H9 (cell line): ENCODE measurements at regions not wholly inside any gene's neighbourhood (a gene's known extent, or its start where the extent isn't known, plus 50 kb on each side); places are given as distances from the start of the nearest gene placed in this dataset.

Experiments used
- DNase-seq: peaks from one replicate; pipeline ENCODE4 v3.0.0-alpha.2; 2017
- H2AFZ ChIP-seq: one replicate; pipeline ENCODE4 v1.6.1; 2013; ENCODE audit warnings: mild to moderate bottlenecking, low read length, control low read depth, moderate library complexity
- H2AK5ac ChIP-seq: 2 replicates; pipeline ENCODE4 v1.6.1; 2013; ENCODE audit warnings: low read length, control low read depth, mixed read lengths; ENCODE audit not compliant: insufficient read length
- H2BK120ac ChIP-seq: one replicate; pipeline ENCODE4 v1.6.1; 2013; ENCODE audit warnings: low read depth, mild to moderate bottlenecking, low read length, control low read depth, inconsistent platforms; ENCODE audit not compliant: poor library complexity, severe bottlenecking
- H2BK12ac ChIP-seq: 2 replicates; pipeline ENCODE4 v1.6.1; 2013; ENCODE audit warnings: low read length, control low read depth, mixed read lengths, low read depth; ENCODE audit not compliant: insufficient read length
- H2BK15ac ChIP-seq: 2 replicates; pipeline ENCODE4 v1.6.1; 2013; ENCODE audit warnings: low read depth, low read length, control low read depth
- H2BK20ac ChIP-seq: one replicate; pipeline ENCODE4 v1.6.1; 2013; ENCODE audit warnings: low read depth, mild to moderate bottlenecking, low read length, control low read depth, inconsistent platforms; ENCODE audit not compliant: poor library complexity, severe bottlenecking
- H2BK5ac ChIP-seq: 2 replicates; pipeline ENCODE4 v1.6.1; 2013; ENCODE audit warnings: low read length, control low read depth, mixed read lengths; ENCODE audit not compliant: insufficient read length
- H3K14ac ChIP-seq: 2 replicates; pipeline ENCODE4 v1.6.1; 2013; ENCODE audit warnings: low read length, control low read depth; ENCODE audit not compliant: insufficient read depth
- H3K18ac ChIP-seq: 2 replicates; pipeline ENCODE4 v1.6.1; 2013; ENCODE audit warnings: low read depth, mild to moderate bottlenecking, mixed read lengths, low read length, control low read depth; ENCODE audit not compliant: insufficient read length
- H3K23ac ChIP-seq: 2 replicates; pipeline ENCODE4 v1.6.1; 2013; ENCODE audit warnings: low read length, control low read depth, mixed read lengths, low read depth; ENCODE audit not compliant: insufficient read length
- H3K23me2 ChIP-seq: 2 replicates; pipeline ENCODE4 v1.6.1; 2013; ENCODE audit warnings: low read depth, mild to moderate bottlenecking, mixed read lengths, low read length, control low read depth; ENCODE audit not compliant: insufficient read length, poor library complexity, severe bottlenecking
- H3K27ac ChIP-seq: 2 replicates; pipeline ENCODE4 v1.5.1; 2013; ENCODE audit warnings: low read length, control low read depth, mixed read lengths, low read depth; ENCODE audit not compliant: insufficient read length
- H3K27me3 ChIP-seq: 2 replicates; pipeline ENCODE4 v1.6.1; 2013; ENCODE audit warnings: low read length, control low read depth, inconsistent platforms; ENCODE audit not compliant: insufficient read depth
- H3K4ac ChIP-seq: 2 replicates; pipeline ENCODE4 v1.6.1; 2013; ENCODE audit warnings: low read depth, mild to moderate bottlenecking, control low read depth, inconsistent platforms, low read length, moderate library complexity
- H3K4me1 ChIP-seq: 2 replicates; pipeline ENCODE4 v1.6.1; 2013; ENCODE audit warnings: low read length, control low read depth, inconsistent platforms; ENCODE audit not compliant: insufficient read depth
- H3K4me2 ChIP-seq: 2 replicates; pipeline ENCODE4 v1.6.1; 2013; ENCODE audit warnings: low read length, control low read depth, mixed read lengths; ENCODE audit not compliant: insufficient read length, insufficient read depth
- H3K56ac ChIP-seq: 2 replicates; pipeline ENCODE4 v1.6.1; 2013; ENCODE audit warnings: low read depth, mild to moderate bottlenecking, mixed read lengths, low read length, control low read depth; ENCODE audit not compliant: insufficient read length
- H3K79me1 ChIP-seq: 2 replicates; pipeline ENCODE4 v1.6.1; 2013; ENCODE audit warnings: low read depth, mild to moderate bottlenecking, moderate library complexity, low read length, control low read depth, inconsistent platforms; ENCODE audit not compliant: insufficient read depth, poor library complexity, severe bottlenecking
- H3K79me2 ChIP-seq: 2 replicates; pipeline ENCODE4 v1.6.1; 2013; ENCODE audit warnings: low read length, control low read depth, inconsistent platforms; ENCODE audit not compliant: insufficient read depth
- H3K9ac ChIP-seq: 2 replicates; pipeline ENCODE4 v1.6.1; 2013; ENCODE audit warnings: low read length, control low read depth, mixed read lengths; ENCODE audit not compliant: insufficient read length; ENCODE audit errors: extremely low read depth
- H3K9me3 ChIP-seq: one replicate; pipeline ENCODE4 v1.6.1; 2013; ENCODE audit warnings: low read depth, low read length, inconsistent platforms; ENCODE audit not compliant: control insufficient read depth
- H3T11ph ChIP-seq: one replicate; pipeline ENCODE4 v1.6.1; 2013; ENCODE audit warnings: mild to moderate bottlenecking, low read length, control low read depth, inconsistent platforms
- H4K20me1 ChIP-seq: one replicate; pipeline ENCODE4 v1.6.1; 2013; ENCODE audit not compliant: control insufficient read depth, insufficient read length, insufficient read depth
- H4K5ac ChIP-seq: 2 replicates; pipeline ENCODE4 v1.6.1; 2013; ENCODE audit warnings: low read depth, mild to moderate bottlenecking, mixed read lengths, low read length, control low read depth; ENCODE audit not compliant: insufficient read length
- H4K8ac ChIP-seq: replicated peaks from 2 replicates; pipeline ENCODE4 v1.6.1; 2013; ENCODE audit warnings: low read length, control low read depth, mixed read lengths, low read depth; ENCODE audit not compliant: insufficient read length
- H4K91ac ChIP-seq: 2 replicates; pipeline ENCODE4 v1.6.1; 2013; ENCODE audit warnings: low read depth, mild to moderate bottlenecking, moderate library complexity, mixed read lengths, low read length, control low read depth; ENCODE audit not compliant: insufficient read length
- H3K27ac Mint-ChIP-seq, 3 experiments: 2 replicates in 2 of 3; 3 replicates in 1 of 3; pipeline ENCODE4 v1.8.0; 2020 to 2021; ENCODE audit warnings: mixed read lengths in 3 of 3, mild to moderate bottlenecking in 1 of 3, moderate library complexity in 1 of 3
- H3K27me3 Mint-ChIP-seq: 2 replicates; pipeline ENCODE4 v1.8.0; 2021; ENCODE audit warnings: low read depth, mild to moderate bottlenecking, moderate library complexity, mixed read lengths
- H3K36me3 Mint-ChIP-seq, 3 experiments: 2 replicates in 2 of 3; 3 replicates in 1 of 3; pipeline ENCODE4 v1.8.0; 2020 to 2021; ENCODE audit warnings: low read depth in 3 of 3, mixed read lengths in 3 of 3; ENCODE audit not compliant: insufficient read depth in 1 of 3
- H3K4me1 Mint-ChIP-seq, 2 experiments: 2 replicates each; pipeline ENCODE4 v1.8.0; 2020; ENCODE audit warnings: mixed read lengths in 2 of 2
- H3K4me3 Mint-ChIP-seq, 2 experiments: 2 replicates in 1 of 2; 3 replicates in 1 of 2; pipeline ENCODE4 v1.8.0; 2020 to 2021; ENCODE audit warnings: mild to moderate bottlenecking in 2 of 2, mixed read lengths in 2 of 2, moderate library complexity in 1 of 2
- H3K9me3 Mint-ChIP-seq, 2 experiments: 2 replicates in 1 of 2; 3 replicates in 1 of 2; pipeline ENCODE4 v1.8.0; 2020; ENCODE audit warnings: mild to moderate bottlenecking in 2 of 2, mixed read lengths in 2 of 2, moderate library complexity in 1 of 2
- CTCF ChIP-seq: fragments of 200-600 bp; sonication (generic); conservative IDR thresholded peaks from 3 replicates; pipeline ENCODE4 v1.8.0; 2021; ENCODE audit warnings: antibody characterized with exemption, mild to moderate bottlenecking

DNA sequence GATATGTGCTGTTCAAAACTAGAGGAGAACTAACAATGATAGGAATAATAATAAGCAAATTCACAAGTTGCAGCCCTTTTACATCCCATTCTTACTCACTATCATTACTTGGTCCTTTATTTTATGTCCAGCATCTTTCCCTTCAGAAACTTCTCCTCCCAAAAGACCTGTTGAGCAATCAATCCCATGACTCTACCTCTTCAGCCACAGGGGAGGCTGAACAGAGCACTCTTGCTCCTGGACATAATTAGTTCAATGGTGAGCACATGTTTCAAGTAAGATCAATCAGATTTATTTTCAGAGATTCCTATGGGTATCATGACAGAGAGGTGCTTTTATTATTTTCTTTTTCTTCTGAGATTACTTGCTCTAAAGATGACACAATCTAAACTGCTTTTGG lies 260.0 kb downstream of the COG6 start:
- H2BK15ac ChIP-seq: no peak overlapping the region
- no peak overlapping the region for H3K27ac ChIP-seq
- no peak overlapping the region for H4K91ac ChIP-seq
- DNase-seq: no peak
- Mint-ChIP-seq H3K36me3 (no peaks in the 10 kb centered on the region), H3K9me3 (no peaks in the 10 kb centered on the region), H3K4me1 (no peaks in the 10 kb centered on the region), H3K4me3 (no peak overlapping the region), H3K27me3 (peaks cover 1% of the 10 kb centered on the region; the same call in 1 of the 2 replicates), H3K27ac (no peak overlapping the region)
- H4K20me1 ChIP-seq: no peaks in the 10 kb centered on the region
- H2BK120ac ChIP-seq: no peak overlapping the region
- no peak overlapping the region for H2BK20ac ChIP-seq
- no peaks in the 10 kb centered on the region for H3K4me1 ChIP-seq
- H2BK5ac ChIP-seq: no peak overlapping the region
- no peaks in the 10 kb centered on the region for H3K9me3 ChIP-seq
- no peaks in the 10 kb centered on the region for H3K79me2 ChIP-seq
- no peak overlapping the region for H2AK5ac ChIP-seq
- H3T11ph ChIP-seq: no peak overlapping the region
- H3K4ac ChIP-seq: no peak overlapping the region
- H3K27me3 ChIP-seq: no peaks in the 10 kb centered on the region
- no peak overlapping the region for H3K4me2 ChIP-seq
- H2BK12ac ChIP-seq: no peak overlapping the region
- no peak overlapping the region for H3K18ac ChIP-seq
- H3K9ac ChIP-seq: no peak overlapping the region
- no peak overlapping the region for H4K8ac ChIP-seq
- no peak overlapping the region for H3K14ac ChIP-seq
- no peak overlapping the region for H2AFZ ChIP-seq
- TF ChIP-seq CTCF: no peak
- H4K5ac ChIP-seq: no peak overlapping the region
- H3K79me1 ChIP-seq: no peaks in the 10 kb centered on the region
- H3K23ac ChIP-seq: no peak overlapping the region
- no peak overlapping the region for H3K56ac ChIP-seq
- H3K23me2 ChIP-seq: no peaks in the 10 kb centered on the region
